CD4-positive, alpha-beta T cell (primary cell): ENCODE measurements at regions not wholly inside any gene's neighbourhood (a gene's known extent, or its start where the extent isn't known, plus 50 kb on each side); places are given as distances from the start of the nearest gene placed in this dataset.
"Not testable (repeated sequence)": the region's sequence is repeated elsewhere in the genome, so short reads cannot be mapped to it uniquely, and the experiment has no call there.

Experiments
- ATAC-seq: fragments of 200-7000 bp; cut with Tn5 transposase; one replicate; pipeline ENCODE4 v1.10.0; 2022; ENCODE audit warnings: mild to moderate bottlenecking; ENCODE audit not compliant: poor library complexity
- CTCF ChIA-PET: fragments of 350-600 bp; sonication (Branson Sonifier 250); formaldehyde crosslinking; loops from one replicate; lab custom pipeline; 2021; ENCODE audit warnings: antibody characterized with exemption, inconsistent platforms; lab: Charles Lee
- POLR2A ChIA-PET: fragments of 350-600 bp; sonication (Branson Sonifier 250); formaldehyde crosslinking; loops from one replicate; lab custom pipeline; 2021; ENCODE audit warnings: antibody characterized with exemption, inconsistent platforms; lab: Charles Lee
- DNase-seq, 14 experiments: peaks; one replicate each; pipeline ENCODE4 v3.0.0-alpha.2; 2013 to 2020; ENCODE audit warnings: mixed read lengths in 2 of 14
- H3K27ac ChIP-seq, 2 donors: one replicate each; pipeline versions ENCODE4 v1.5.1 to v1.7.0; 2013; ENCODE audit warnings: low read length in 2 of 2, low read depth in 1 of 2, mild to moderate bottlenecking in 1 of 2
- H3K27me3 ChIP-seq, 2 experiments: 1 replicate in 1 of 2; 2 replicates in 1 of 2; pipeline versions ENCODE4 v1.6.1 to v1.7.0; 2013; ENCODE audit warnings: low read length in 2 of 2, control low read depth in 1 of 2, mild to moderate bottlenecking in 1 of 2, moderate library complexity in 1 of 2; ENCODE audit not compliant: insufficient read depth in 2 of 2, control insufficient read depth in 1 of 2
- H3K36me3 ChIP-seq: one replicate; pipeline ENCODE4 v1.6.1; 2013; ENCODE audit warnings: low read length, control low read depth; ENCODE audit not compliant: insufficient read depth
- H3K4me1 ChIP-seq: one replicate; pipeline ENCODE4 v1.6.1; 2013; ENCODE audit warnings: low read length, control low read depth; ENCODE audit not compliant: insufficient read depth
- H3K4me3 ChIP-seq: one replicate; pipeline ENCODE4 v1.5.1; 2013; ENCODE audit warnings: mild to moderate bottlenecking, low read length, moderate library complexity
- H3K9me3 ChIP-seq, 2 experiments: 1 replicate in 1 of 2; 2 replicates in 1 of 2; pipeline versions ENCODE4 v1.6.1 to v1.7.0; 2013; ENCODE audit warnings: low read length in 2 of 2, mild to moderate bottlenecking in 2 of 2, control low read depth in 1 of 2, moderate library complexity in 1 of 2; ENCODE audit not compliant: control insufficient read depth in 1 of 2, insufficient read depth in 1 of 2
- H3K27ac Mint-ChIP-seq: one replicate; pipeline ENCODE4 v1.8.0; 2020; ENCODE audit warnings: mixed read lengths
- H3K27me3 Mint-ChIP-seq: one replicate; pipeline ENCODE4 v1.8.0; 2021; ENCODE audit warnings: mixed read lengths
- H3K36me3 Mint-ChIP-seq: one replicate; pipeline ENCODE4 v1.8.0; 2021; ENCODE audit warnings: low read depth, mixed read lengths
- H3K4me1 Mint-ChIP-seq: one replicate; pipeline ENCODE4 v1.8.0; 2021; ENCODE audit warnings: low read depth, mixed read lengths
- H3K4me3 Mint-ChIP-seq: one replicate; pipeline ENCODE4 v1.8.0; 2020; ENCODE audit warnings: mild to moderate bottlenecking, mixed read lengths
- H3K9me3 Mint-ChIP-seq: one replicate; pipeline ENCODE4 v1.8.0; 2020; ENCODE audit warnings: mixed read lengths
- CTCF ChIP-seq: fragments of 200-600 bp; IDR thresholded peaks from one replicate; pipeline ENCODE4 v1.8.0; 2022; ENCODE audit warnings: antibody characterized with exemption, mild to moderate bottlenecking
- intact Hi-C, 2 experiments: fragments of 100-400 bp; cut with DNase I in 1 of 2; cut with micrococcal nuclease in 1 of 2; formaldehyde crosslinking; loops; one replicate each; pipeline versions ENCODE4 v1.15.1 to v1.9.0; 2023 to 2025; cut with DNase I, micrococcal nuclease

DNA sequence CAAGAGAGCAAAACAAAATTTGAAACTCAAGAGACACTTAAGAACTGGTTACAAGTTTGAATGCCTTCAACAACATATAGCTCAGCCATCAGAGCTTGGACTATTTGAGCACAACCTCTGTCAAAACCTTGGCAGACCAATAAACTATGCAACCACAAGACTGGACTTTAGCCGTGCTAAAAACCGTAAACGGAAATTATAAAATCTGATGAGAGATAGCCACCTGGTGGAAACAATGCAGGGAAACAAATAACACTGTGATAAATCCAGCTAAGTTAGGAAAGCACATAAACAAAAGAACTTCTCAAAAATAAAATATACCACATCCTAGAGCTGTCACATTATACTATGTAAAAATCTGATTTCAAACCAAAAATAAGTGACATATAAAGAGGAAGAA, 1074.2 kb upstream of the NOVA1 start:
- H3K36me3 Mint-ChIP-seq: no peaks in the 10 kb centered on the region
- Histone ChIP-seq H3K9me3 (peaks cover 11 to 12% of the 10 kb centered on the region in 2 experiments), H3K36me3 (no peaks in the 10 kb centered on the region), H3K4me3 (no peak overlapping the region), H3K27ac (no peak overlapping the region), H3K4me1 (no peaks in the 10 kb centered on the region), H3K27me3 (no peaks in the 10 kb centered on the region)
- peaks cover 8% of the 10 kb centered on the region for H3K9me3 Mint-ChIP-seq
- ChIA-PET POLR2A (no interaction called here), CTCF (no interaction called here)
- no peak for DNase-seq
- H3K27ac Mint-ChIP-seq: no peak overlapping the region
- no peaks in the 10 kb centered on the region for H3K27me3 Mint-ChIP-seq
- intact Hi-C loops: no loop called here
- H3K4me3 Mint-ChIP-seq: no peak overlapping the region
- no peak for TF ChIP-seq CTCF
- ATAC-seq: no peak
- no peaks in the 10 kb centered on the region for H3K4me1 Mint-ChIP-seq

- CTCF ChIA-PET, H3K27ac Mint-ChIP-seq: not testable (repeated sequence)
- peaks cover 7 to 11% of the 10 kb centered on the region in 2 experiments for H3K9me3 ChIP-seq
Observed at GRCh38 chr14:27672811-27673737, 1075.2 kb upstream of the NOVA1 start.

DNA sequence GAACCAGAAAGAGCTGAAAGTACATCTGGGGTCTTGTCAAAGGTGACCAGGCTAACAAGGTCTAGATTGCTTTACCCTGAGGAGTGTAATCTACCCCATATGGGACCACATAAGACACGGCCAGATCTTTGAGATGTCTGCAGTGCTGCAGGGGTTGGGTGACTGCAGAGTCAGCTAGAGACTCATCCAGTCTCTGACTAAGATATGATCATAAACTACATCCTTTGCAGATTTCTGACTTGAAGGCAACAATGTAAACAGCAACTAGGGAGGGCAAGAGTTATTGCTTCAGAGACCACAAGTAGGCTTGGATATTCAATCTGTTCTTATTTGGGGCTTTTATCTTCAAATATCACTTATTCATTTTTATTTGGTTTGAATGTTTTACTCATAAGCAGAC, 1080.5 kb upstream of the FOXG1 start:
- Histone ChIP-seq H3K9me3 (peaks cover 3 to 4% of the 10 kb centered on the region in 2 experiments), H3K27ac (no peak overlapping the region), H3K4me3 (no peak overlapping the region), H3K27me3 (no peaks in the 10 kb centered on the region), H3K36me3 (no peaks in the 10 kb centered on the region), H3K4me1 (no peaks in the 10 kb centered on the region)
- ATAC-seq (no peak), DNase-seq (no peak)
- POLR2A ChIA-PET: no interaction called here
- intact Hi-C loops: no loop called here
- H3K4me3 Mint-ChIP-seq: no peak overlapping the region
- CTCF ChIA-PET: no interaction called here
- no peak for TF ChIP-seq CTCF
- H3K27me3 Mint-ChIP-seq: no peaks in the 10 kb centered on the region
- H3K9me3 Mint-ChIP-seq: peaks cover 11% of the 10 kb centered on the region
- H3K27ac Mint-ChIP-seq: no peak overlapping the region
- no peaks in the 10 kb centered on the region for H3K36me3 Mint-ChIP-seq
- no peaks in the 10 kb centered on the region for H3K4me1 Mint-ChIP-seq

More at GRCh38 chr14:27672811-27673737, 1075.2 kb upstream of the NOVA1 start:
- H3K27ac ChIP-seq, H3K4me3 Mint-ChIP-seq, DNase-seq, H3K4me1 Mint-ChIP-seq, intact Hi-C loops, H3K9me3 Mint-ChIP-seq, H3K27me3 Mint-ChIP-seq, H3K4me1 ChIP-seq, H3K36me3 Mint-ChIP-seq, H3K27me3 ChIP-seq, H3K36me3 ChIP-seq, POLR2A ChIA-PET, ATAC-seq, H3K4me3 ChIP-seq: not testable (repeated sequence)
